ENCODE measurements at regions not wholly inside any gene's neighbourhood (a gene's known extent, or its start where the extent isn't known, plus 50 kb on each side); places are given as distances from the start of the nearest gene placed in this dataset.

DNA sequence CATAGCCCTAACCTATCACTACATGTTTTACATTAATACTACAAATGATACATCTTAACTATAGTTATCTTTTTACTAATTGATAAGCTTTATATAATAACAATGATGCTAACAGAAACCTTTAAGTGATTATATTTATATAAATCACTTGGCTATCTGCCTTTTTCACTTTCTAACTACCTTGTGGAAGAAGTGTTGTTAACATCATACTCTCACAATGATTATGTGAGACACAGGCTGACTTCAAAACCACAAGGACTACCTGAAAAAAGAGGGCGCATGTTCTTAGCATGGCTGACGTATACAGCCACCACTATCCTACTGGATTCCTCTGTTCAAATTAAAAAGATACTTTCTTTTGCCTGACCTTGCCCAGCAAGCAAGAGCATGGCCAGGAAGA is 135.3 kb upstream of the SOX5 start:
- Histone ChIP-seq H3K79me2 (ENCODE audit: low read length) (peaks cover 15% of the 10 kb centered on the region), H3K9ac (ENCODE audit: low read length) (no peak overlapping the region), H3K9me3 (ENCODE audit: insufficient read depth, low read length) (no peaks in the 10 kb centered on the region), H3K4me2 (ENCODE audit: low read length) (peak overlapping the region; percentile 8; the same call in 1 of the 2 replicates), H3K27ac (ENCODE audit: low read length) (no peak overlapping the region), H3K36me3 (replicated peaks; ENCODE audit: low read depth, low read length) (peaks cover 11% of the 10 kb centered on the region), H3K4me3 (ENCODE audit: low read length) (no peak overlapping the region), H2AFZ (ENCODE audit: low read depth, low read length) (no peak overlapping the region), H3K27me3 (ENCODE audit: low read depth, low read length) (no peaks in the 10 kb centered on the region), H4K20me1 (ENCODE audit: insufficient read depth, low read length) (peaks cover 59% of the 10 kb centered on the region), H3K4me1 (ENCODE audit: low read length) (peaks cover 29% of the 10 kb centered on the region)
- TF ChIP-seq, protein P1, sequence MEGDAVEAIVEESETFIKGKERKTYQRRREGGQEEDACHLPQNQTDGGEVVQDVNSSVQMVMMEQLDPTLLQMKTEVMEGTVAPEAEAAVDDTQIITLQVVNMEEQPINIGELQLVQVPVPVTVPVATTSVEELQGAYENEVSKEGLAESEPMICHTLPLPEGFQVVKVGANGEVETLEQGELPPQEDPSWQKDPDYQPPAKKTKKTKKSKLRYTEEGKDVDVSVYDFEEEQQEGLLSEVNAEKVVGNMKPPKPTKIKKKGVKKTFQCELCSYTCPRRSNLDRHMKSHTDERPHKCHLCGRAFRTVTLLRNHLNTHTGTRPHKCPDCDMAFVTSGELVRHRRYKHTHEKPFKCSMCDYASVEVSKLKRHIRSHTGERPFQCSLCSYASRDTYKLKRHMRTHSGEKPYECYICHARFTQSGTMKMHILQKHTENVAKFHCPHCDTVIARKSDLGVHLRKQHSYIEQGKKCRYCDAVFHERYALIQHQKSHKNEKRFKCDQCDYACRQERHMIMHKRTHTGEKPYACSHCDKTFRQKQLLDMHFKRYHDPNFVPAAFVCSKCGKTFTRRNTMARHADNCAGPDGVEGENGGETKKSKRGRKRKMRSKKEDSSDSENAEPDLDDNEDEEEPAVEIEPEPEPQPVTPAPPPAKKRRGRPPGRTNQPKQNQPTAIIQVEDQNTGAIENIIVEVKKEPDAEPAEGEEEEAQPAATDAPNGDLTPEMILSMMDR (IDR thresholded peaks at IDR 0.05; ENCODE audit: low read depth, low read length) = no peak
- no peak for TF ChIP-seq EZH2phosphoT487 (IDR thresholded peaks at IDR 0.05; ENCODE audit: low read depth)

DNA sequence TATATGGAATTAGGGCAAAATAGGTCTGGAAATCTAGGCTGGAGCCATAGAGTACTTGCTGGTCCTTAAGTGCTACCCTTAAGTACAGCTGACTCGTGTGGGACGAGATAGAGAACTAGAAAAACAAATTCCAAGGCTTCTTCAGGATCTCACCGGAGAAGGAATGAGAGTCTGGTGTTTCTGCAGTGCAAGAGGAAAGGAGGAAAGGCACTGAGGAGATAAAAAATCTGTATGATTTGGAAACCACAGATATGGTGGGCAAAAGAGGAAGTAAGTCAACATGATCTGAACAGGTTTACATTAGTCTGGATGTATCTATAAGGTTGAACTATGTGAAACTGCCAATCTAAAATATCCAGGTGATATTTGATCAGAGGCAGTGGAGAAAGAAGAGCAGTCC is 134.4 kb upstream of the SOX5 start:
- Histone ChIP-seq H3K4me2 (ENCODE audit: low read length) (0 out of 2 replicates have a peak overlapping the region, but pooled peaks have one; percentile 7), H3K36me3 (replicated peaks; ENCODE audit: low read depth, low read length) (peaks cover 11% of the 10 kb centered on the region), H3K9me3 (ENCODE audit: insufficient read depth, low read length) (no peaks in the 10 kb centered on the region), H3K4me1 (ENCODE audit: low read length) (peaks cover 29% of the 10 kb centered on the region), H3K79me2 (ENCODE audit: low read length) (peaks cover 12% of the 10 kb centered on the region), H3K9ac (ENCODE audit: low read length) (no peak overlapping the region), H3K4me3 (ENCODE audit: low read length) (no peak overlapping the region), H4K20me1 (ENCODE audit: insufficient read depth, low read length) (peaks cover 52% of the 10 kb centered on the region), H2AFZ (ENCODE audit: low read depth, low read length) (no peak overlapping the region), H3K27me3 (ENCODE audit: low read depth, low read length) (no peaks in the 10 kb centered on the region), H3K27ac (ENCODE audit: low read length) (no peak overlapping the region)
- no peak for TF ChIP-seq EZH2phosphoT487 (IDR thresholded peaks at IDR 0.05; ENCODE audit: low read depth)
- TF ChIP-seq, protein P1 (IDR thresholded peaks at IDR 0.05; ENCODE audit: low read depth, low read length) = no peak

DNA sequence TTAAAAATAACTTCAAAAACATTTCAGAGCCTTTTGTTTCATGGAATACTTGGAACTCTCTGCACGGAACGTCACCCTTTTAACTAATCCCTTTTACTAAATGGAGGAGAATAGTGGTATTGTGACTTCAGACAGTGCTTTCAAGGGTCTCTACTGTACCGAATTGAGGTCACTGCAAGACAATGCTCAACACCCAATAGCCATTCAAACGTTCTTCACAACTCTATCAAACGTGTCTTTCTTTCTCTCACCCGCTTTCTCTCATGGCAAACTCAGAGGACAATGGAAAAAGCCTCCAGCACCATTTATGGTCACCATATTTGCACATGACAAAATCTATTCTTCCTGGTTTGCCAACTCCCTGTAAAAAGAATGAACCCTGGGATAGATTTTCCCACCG is 132.1 kb upstream of the SOX5 start:
- Histone ChIP-seq H3K79me2 (ENCODE audit: low read length) (peaks cover 22% of the 10 kb centered on the region), H3K27me3 (ENCODE audit: low read depth, low read length) (no peaks in the 10 kb centered on the region), H3K27ac (ENCODE audit: low read length) (no peak overlapping the region), H3K4me1 (ENCODE audit: low read length) (peaks cover 29% of the 10 kb centered on the region), H2AFZ (ENCODE audit: low read depth, low read length) (no peak overlapping the region), H3K4me3 (ENCODE audit: low read length) (no peak overlapping the region), H3K4me2 (ENCODE audit: low read length) (no peak overlapping the region), H4K20me1 (ENCODE audit: insufficient read depth, low read length) (peaks cover 65% of the 10 kb centered on the region), H3K36me3 (replicated peaks; ENCODE audit: low read depth, low read length) (peaks cover 11% of the 10 kb centered on the region), H3K9me3 (ENCODE audit: insufficient read depth, low read length) (no peaks in the 10 kb centered on the region), H3K9ac (ENCODE audit: low read length) (no peak overlapping the region)
- TF ChIP-seq EZH2phosphoT487 (IDR thresholded peaks at IDR 0.05; ENCODE audit: low read depth) = no peak
- TF ChIP-seq, protein P1 (IDR thresholded peaks at IDR 0.05; ENCODE audit: low read depth, low read length) = no peak

DNA sequence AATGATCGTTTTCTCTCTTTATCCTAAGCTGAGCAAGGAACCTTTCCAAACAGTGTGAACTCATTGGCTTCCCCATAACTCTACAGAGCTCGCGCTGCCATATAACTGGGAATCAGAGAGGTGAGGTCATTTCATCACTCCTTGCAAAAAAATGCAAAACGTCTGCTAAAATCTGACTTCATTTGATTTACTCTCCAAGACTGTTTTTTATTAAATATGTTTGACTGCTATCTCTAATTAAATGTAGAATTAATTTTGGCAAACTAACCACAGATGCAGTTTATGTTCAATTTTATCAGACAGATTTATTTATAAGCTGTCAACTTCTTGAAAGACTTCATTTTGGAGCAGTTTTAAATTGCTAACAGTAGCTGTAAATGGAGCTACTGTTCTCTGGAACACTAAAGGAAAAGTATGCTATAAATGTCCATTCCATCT is 131.6 kb upstream of the SOX5 start:
- Histone ChIP-seq H3K9ac (ENCODE audit: low read length) (no peak overlapping the region), H4K20me1 (ENCODE audit: insufficient read depth, low read length) (peaks cover 65% of the 10 kb centered on the region), H3K9me3 (ENCODE audit: insufficient read depth, low read length) (no peaks in the 10 kb centered on the region), H2AFZ (ENCODE audit: low read depth, low read length) (no peak overlapping the region), H3K4me3 (ENCODE audit: low read length) (no peak overlapping the region), H3K4me1 (ENCODE audit: low read length) (peaks cover 29% of the 10 kb centered on the region), H3K36me3 (replicated peaks; ENCODE audit: low read depth, low read length) (peaks cover 11% of the 10 kb centered on the region), H3K27me3 (ENCODE audit: low read depth, low read length) (no peaks in the 10 kb centered on the region), H3K4me2 (ENCODE audit: low read length) (no peak overlapping the region), H3K79me2 (ENCODE audit: low read length) (peaks cover 22% of the 10 kb centered on the region), H3K27ac (ENCODE audit: low read length) (no peak overlapping the region)
- no peak for TF ChIP-seq EZH2phosphoT487 (IDR thresholded peaks at IDR 0.05; ENCODE audit: low read depth)
- TF ChIP-seq, protein P1 (IDR thresholded peaks at IDR 0.05; ENCODE audit: low read depth, low read length) = no peak

Data from OCI-LY3 (cell line).